Hepatocyte (in vitro differentiated cells): ENCODE measurements at regions not wholly inside any gene's neighbourhood (a gene's known extent, or its start where the extent isn't known, plus 50 kb on each side); places are given as distances from the start of the nearest gene placed in this dataset.
"Not testable (repeated sequence)": the region's sequence is repeated elsewhere in the genome, so short reads cannot be mapped to it uniquely, and the experiment has no call there.

Experiments
- DNase-seq: peaks from one replicate; pipeline ENCODE4 v3.0.0-alpha.2; 2016; ENCODE audit warnings: low spot score
- H2AFZ ChIP-seq: fragments of 200-600 bp; sonication (generic); 2 replicates; pipeline ENCODE4 v1.6.0; 2016; ENCODE audit warnings: antibody characterized with exemption, mild to moderate bottlenecking
- H3K27ac ChIP-seq: fragments of 200-600 bp; sonication (generic); 2 replicates; pipeline ENCODE4 v1.5.1; 2016; ENCODE audit warnings: mild to moderate bottlenecking
- H3K27me3 ChIP-seq: fragments of 200-600 bp; sonication (generic); 2 replicates; pipeline ENCODE4 v1.6.1; 2016
- H3K36me3 ChIP-seq: fragments of 200-600 bp; sonication (generic); replicated peaks from 2 replicates; pipeline ENCODE4 v1.5.1; 2016; ENCODE audit warnings: low read depth; ENCODE audit not compliant: insufficient read depth
- H3K4me1 ChIP-seq: fragments of 200-600 bp; sonication (generic); 2 replicates; pipeline ENCODE4 v1.5.1; 2016; ENCODE audit warnings: mild to moderate bottlenecking, moderate library complexity; ENCODE audit not compliant: insufficient read depth
- H3K4me2 ChIP-seq: fragments of 200-600 bp; sonication (generic); 2 replicates; pipeline ENCODE4 v1.6.0; 2016
- H3K4me3 ChIP-seq: fragments of 200-600 bp; sonication (generic); 2 replicates; pipeline ENCODE4 v1.5.1; 2016; ENCODE audit warnings: mild to moderate bottlenecking
- H3K79me2 ChIP-seq: fragments of 200-600 bp; sonication (generic); 2 replicates; pipeline ENCODE4 v1.6.0; 2017; ENCODE audit warnings: mild to moderate bottlenecking
- H3K9me2 ChIP-seq: fragments of 200-600 bp; sonication (generic); replicated peaks from 2 replicates; pipeline ENCODE4 v1.6.0; 2017; ENCODE audit warnings: mild to moderate bottlenecking; ENCODE audit not compliant: insufficient read depth
- H3K9me3 ChIP-seq: fragments of 200-600 bp; sonication (generic); 2 replicates; pipeline ENCODE4 v1.5.1; 2016; ENCODE audit warnings: low read depth, mild to moderate bottlenecking
- H4K20me1 ChIP-seq: fragments of 200-600 bp; sonication (generic); 2 replicates; pipeline ENCODE4 v1.6.0; 2016; ENCODE audit warnings: mild to moderate bottlenecking; ENCODE audit not compliant: insufficient read depth, poor library complexity, severe bottlenecking
- CTCF ChIP-seq: fragments of 200-600 bp; sonication (generic); IDR thresholded peaks from 2 replicates; pipeline ENCODE4 v1.5.1; 2016; ENCODE audit warnings: antibody characterized with exemption, mild to moderate bottlenecking; ENCODE audit not compliant: poor library complexity
- EZH2 ChIP-seq: fragments of 200-600 bp; sonication (generic); IDR thresholded peaks from 2 replicates; pipeline ENCODE4 v1.6.1; 2016; ENCODE audit warnings: antibody characterized with exemption, mild to moderate bottlenecking, borderline replicate concordance
- EZH2phosphoT487 ChIP-seq: fragments of 200-600 bp; sonication (generic); IDR thresholded peaks from one replicate; pipeline ENCODE4 v1.6.1; 2018; ENCODE audit warnings: antibody characterized with exemption, mild to moderate bottlenecking, low read depth, moderate library complexity; ENCODE audit not compliant: unreplicated experiment, severe bottlenecking
- WGBS: methylation state at CpG from one replicate; pipeline ENCODE4 v1.1.6; 2016; ENCODE audit warnings: low lambda C conversion rate; ENCODE audit errors: missing lambda C conversion rate; 5-methylcytosine and 5-hydroxymethylcytosine counted together

GRCh38 chr16:29154676-29155121, 169.8 kb downstream of the LAT start:
- no peak overlapping the region for H3K4me2 ChIP-seq
- H3K9me3 ChIP-seq, result no peaks in the 10 kb centered on the region
- no peaks in the 10 kb centered on the region for H3K79me2 ChIP-seq
- 72% methylated on average over 13 of the region's 20 CpGs for WGBS
- no peaks in the 10 kb centered on the region for H4K20me1 ChIP-seq
- H3K36me3 ChIP-seq, result no peaks in the 10 kb centered on the region
- H3K27me3 ChIP-seq, result no peaks in the 10 kb centered on the region
- H3K27ac ChIP-seq, result no peak overlapping the region
- no peak overlapping the region for H2AFZ ChIP-seq
- H3K4me3 ChIP-seq, result no peak overlapping the region
- H3K9me2 ChIP-seq, result no peaks in the 10 kb centered on the region
- H3K4me1 ChIP-seq, result peaks cover 12% of the 10 kb centered on the region
- DNase-seq, result no peak
- TF ChIP-seq CTCF (no peak), EZH2phosphoT487 (no peak), EZH2 (no peak)

DNA sequence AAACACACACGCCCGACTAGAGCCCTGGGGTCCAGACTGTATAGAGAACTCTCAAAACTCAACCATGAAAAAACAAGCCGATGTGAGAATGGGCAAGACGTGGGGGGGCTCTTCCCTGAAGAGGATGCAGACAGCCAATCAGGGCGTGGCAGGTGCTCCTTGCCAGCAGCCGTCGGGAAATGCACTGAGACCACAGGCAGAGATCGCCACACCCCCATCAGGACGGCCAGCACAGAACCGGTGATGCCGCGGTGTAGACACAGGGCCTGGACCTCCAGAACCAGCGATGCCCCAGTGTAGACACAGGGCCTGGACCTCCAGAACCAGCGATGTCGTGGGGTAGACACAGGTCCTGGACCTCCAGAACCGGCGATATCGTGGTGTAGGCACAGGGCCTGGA, 169.2 kb downstream of the LAT start:
- 94% methylated on average over 18 of the region's 18 CpGs for WGBS

GRCh38 chr16:29153307-29153706, 168.5 kb downstream of the LAT start:
- 90% methylated on average over 12 of the region's 15 CpGs for WGBS

More for the DNA sequence above, 169.2 kb downstream of the LAT start:
- TF ChIP-seq CTCF (no peak), EZH2 (no peak), EZH2phosphoT487 (no peak)
- Histone ChIP-seq H3K79me2 (no peaks in the 10 kb centered on the region), H2AFZ (no peak overlapping the region), H4K20me1 (no peaks in the 10 kb centered on the region), H3K4me1 (peaks cover 12% of the 10 kb centered on the region), H3K9me3 (no peaks in the 10 kb centered on the region), H3K36me3 (no peaks in the 10 kb centered on the region), H3K9me2 (no peaks in the 10 kb centered on the region), H3K4me3 (no peak overlapping the region), H3K27me3 (no peaks in the 10 kb centered on the region), H3K4me2 (no peak overlapping the region), H3K27ac (no peak overlapping the region)
- no peak for DNase-seq

GRCh38 chr16:29152544-29153031, 167.7 kb downstream of the LAT start:
- not testable (repeated sequence) for H3K79me2 ChIP-seq, H3K9me2 ChIP-seq, H3K27ac ChIP-seq, H3K4me1 ChIP-seq, H2AFZ ChIP-seq, H3K4me3 ChIP-seq, H4K20me1 ChIP-seq, H3K27me3 ChIP-seq, H3K4me2 ChIP-seq, DNase-seq, H3K9me3 ChIP-seq, H3K36me3 ChIP-seq
- WGBS, result 72% methylated on average over 12 of the region's 12 CpGs

More at GRCh38 chr16:29153307-29153706, 168.5 kb downstream of the LAT start:
- H3K27me3 ChIP-seq, H2AFZ ChIP-seq, H3K9me3 ChIP-seq, H3K79me2 ChIP-seq, DNase-seq, H3K36me3 ChIP-seq, H3K4me2 ChIP-seq, H3K27ac ChIP-seq, H3K4me3 ChIP-seq, H3K9me2 ChIP-seq, H4K20me1 ChIP-seq: not testable (repeated sequence)
- H3K4me1 ChIP-seq, result peaks cover 12% of the 10 kb centered on the region
